ENCODE measurements at regions not wholly inside any gene's neighbourhood (a gene's known extent, or its start where the extent isn't known, plus 50 kb on each side); places are given as distances from the start of the nearest gene placed in this dataset.
"Not testable (repeated sequence)": the region's sequence is repeated elsewhere in the genome, so short reads cannot be mapped to it uniquely, and the experiment has no call there.

DNA sequence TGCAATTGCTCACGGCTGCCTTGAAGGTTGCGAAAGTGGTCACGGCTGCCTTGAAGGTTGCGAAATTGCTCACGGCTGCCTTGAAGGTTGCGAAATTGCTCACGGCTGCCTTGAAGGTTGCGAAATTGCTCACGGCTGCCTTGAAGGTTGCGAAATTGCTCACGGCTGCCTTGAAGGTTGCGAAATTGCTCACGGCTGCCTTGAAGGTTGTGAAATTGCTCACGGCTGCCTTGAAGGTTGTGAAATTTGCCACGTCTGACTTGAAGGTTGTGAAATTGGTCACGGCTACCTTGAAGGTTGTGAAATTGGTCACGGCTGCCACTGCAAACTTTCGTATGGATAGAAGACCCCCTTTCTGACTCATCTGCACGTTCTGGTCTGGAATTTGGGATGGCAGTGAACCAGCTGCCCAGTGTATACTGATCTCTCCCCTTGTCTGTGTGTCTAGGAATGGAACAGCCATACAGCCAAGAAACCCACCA, 150.1 kb downstream of the ASMT start:
- BruUV-seq (replicated peaks) = not testable (repeated sequence)
- WGBS (ENCODE audit: insufficient coverage, insufficient replicate concordance, low lambda C conversion rate, missing lambda C conversion rate) = 2% methylated on average over 19 of the region's 19 CpGs

More for the DNA sequence above, 150.1 kb downstream of the ASMT start:
- RAD21 ChIA-PET (ENCODE audit: unreplicated experiment); H3K27me3 ChIP-seq (replicated peaks in 1 of 2; ENCODE audit: control insufficient read depth in 2 of 2, insufficient read depth in 2 of 2, low read length in 1 of 2); H3K9ac ChIP-seq (ENCODE audit: control insufficient read depth, insufficient read depth, low read length); H3K79me2 ChIP-seq (ENCODE audit: control insufficient read depth, insufficient read depth, low read length); FAIRE-seq; POLR2A ChIA-PET; ATAC-seq; CTCF ChIA-PET; in situ Hi-C loops (cut with MboI); H3K36me3 ChIP-seq (ENCODE audit: control insufficient read depth in 2 of 2, insufficient read depth in 2 of 2, low read length in 1 of 2); H3K4me1 ChIP-seq (ENCODE audit: control insufficient read depth, insufficient read depth, low read length); H2AFZ ChIP-seq (ENCODE audit: control insufficient read depth, low read depth, low read length); H3K4me3 ChIP-seq; intact Hi-C loops (cut with micrococcal nuclease; ENCODE audit: unreplicated experiment); SMC1A ChIA-PET (ENCODE audit: uncharacterized antibody, unreplicated experiment); H4K20me1 ChIP-seq (ENCODE audit: control insufficient read depth, insufficient read depth): not testable (repeated sequence)
- Histone ChIP-seq H3K4me2 (ENCODE audit: control insufficient read depth, insufficient read depth) (peak overlapping the region; percentile 2; the same call in 1 of the 2 replicates), H3K27ac (ENCODE audit: control insufficient read depth, insufficient read depth) (peak overlapping the region; percentile 30; the same call in 1 of the 2 replicates), H3K9me3 (replicated peaks; ENCODE audit: control insufficient read depth, insufficient read depth, low read length) (peaks cover 13% of the 10 kb centered on the region; the same call in 2 of the 3 replicates)
- peak; percentile 62 for DNase-seq (ENCODE audit: low read depth, low spot score)
- TF ChIP-seq RUNX3 (IDR thresholded peaks at IDR 0.05; ENCODE audit: low read length) (peak; percentile 22; the same call in 1 of the 2 replicates), CBX5 (IDR thresholded peaks at IDR 0.05; ENCODE audit: low read depth) (0 out of 2 replicates have a peak, but pooled peaks have one; percentile 48), ESRRA (IDR thresholded peaks at IDR 0.05; ENCODE audit: low read length) (0 out of 2 replicates have a peak, but pooled peaks have one; percentile 32), TCF7 (IDR thresholded peaks at IDR 0.05; ENCODE audit: borderline replicate concordance) (0 out of 2 replicates have a peak, but pooled peaks have one; percentile 33), TCF12 (IDR thresholded peaks at IDR 0.05; ENCODE audit: low read depth, low read length) (0 out of 2 replicates have a peak, but pooled peaks have one; percentile 13), MXI1 (IDR thresholded peaks at IDR 0.05; ENCODE audit: low read depth, low read length) (peak; percentile 94), EED (IDR thresholded peaks at IDR 0.05; ENCODE audit: low read depth) (peak; percentile 51), BCL11A (IDR thresholded peaks at IDR 0.05; ENCODE audit: low read depth, low read length) (0 out of 2 replicates have a peak, but pooled peaks have one; percentile 45), DPF2 (IDR thresholded peaks at IDR 0.05) (0 out of 2 replicates have a peak, but pooled peaks have one; percentile 31), CREM (IDR thresholded peaks at IDR 0.05; ENCODE audit: low read depth) (peak; percentile 21; the same call in 1 of the 2 replicates), IKZF1 (conservative IDR thresholded peaks at IDR 0.05) (0 out of 2 replicates have a peak, but pooled peaks have one; percentile 20), JUNB (IDR thresholded peaks at IDR 0.05) (peak; percentile 90), SREBF2 (IDR thresholded peaks at IDR 0.05; ENCODE audit: low read length) (peak; percentile 75), IKZF2 (IDR thresholded peaks at IDR 0.05) (peak; percentile 50 to 71; a peak in 2 of 4 replicates), CEBPB (IDR thresholded peaks at IDR 0.05; ENCODE audit: borderline replicate concordance in 1 of 2, low read depth in 2 of 2, low read length in 2 of 2) (peak in 1 of 2 experiments; percentile 64; a peak in 1 of 4 replicates), PAX5 (IDR thresholded peaks at IDR 0.05; ENCODE audit: borderline replicate concordance, low read depth, low read length) (peak; percentile 9; the same call in 1 of the 2 replicates)
- TF ChIP-seq, protein P1, sequence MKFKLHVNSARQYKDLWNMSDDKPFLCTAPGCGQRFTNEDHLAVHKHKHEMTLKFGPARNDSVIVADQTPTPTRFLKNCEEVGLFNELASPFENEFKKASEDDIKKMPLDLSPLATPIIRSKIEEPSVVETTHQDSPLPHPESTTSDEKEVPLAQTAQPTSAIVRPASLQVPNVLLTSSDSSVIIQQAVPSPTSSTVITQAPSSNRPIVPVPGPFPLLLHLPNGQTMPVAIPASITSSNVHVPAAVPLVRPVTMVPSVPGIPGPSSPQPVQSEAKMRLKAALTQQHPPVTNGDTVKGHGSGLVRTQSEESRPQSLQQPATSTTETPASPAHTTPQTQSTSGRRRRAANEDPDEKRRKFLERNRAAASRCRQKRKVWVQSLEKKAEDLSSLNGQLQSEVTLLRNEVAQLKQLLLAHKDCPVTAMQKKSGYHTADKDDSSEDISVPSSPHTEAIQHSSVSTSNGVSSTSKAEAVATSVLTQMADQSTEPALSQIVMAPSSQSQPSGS (IDR thresholded peaks at IDR 0.05; ENCODE audit: low read length) = peak; percentile 47; the same call in 1 of the 2 replicates
